ENCODE measurements at regions not wholly inside any gene's neighbourhood (a gene's known extent, or its start where the extent isn't known, plus 50 kb on each side); places are given as distances from the start of the nearest gene placed in this dataset.

DNA sequence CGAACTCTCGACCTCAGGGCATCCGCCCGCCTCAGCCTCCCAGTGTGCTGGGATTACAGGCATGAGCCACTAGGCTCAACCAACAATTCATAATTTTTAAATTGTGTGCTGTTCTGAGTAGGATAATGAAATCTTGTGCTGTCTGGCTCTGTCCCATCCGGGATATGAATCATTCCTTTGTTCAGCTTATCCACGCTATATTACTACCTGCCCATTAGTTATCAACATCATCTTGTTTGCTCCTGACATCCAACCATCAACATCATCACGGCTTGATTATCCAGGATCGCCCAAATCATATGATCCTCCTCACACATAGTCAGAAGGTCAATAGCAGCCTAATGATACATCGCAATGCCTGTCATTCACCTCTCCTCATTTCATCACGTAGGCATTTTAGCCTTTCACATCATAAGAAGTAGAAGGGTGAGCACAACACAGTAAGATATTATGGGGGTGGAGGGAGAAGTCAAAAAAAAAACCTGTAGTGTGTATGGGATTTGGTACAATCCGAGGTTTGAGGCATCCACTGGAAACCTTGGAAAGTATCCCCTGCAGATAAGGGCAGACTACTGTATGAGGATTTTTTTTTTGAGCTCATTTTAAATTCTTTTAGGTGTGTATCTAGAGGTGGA is 77.0 kb upstream of the SIAH1 start:
- TF ChIP-seq, protein P1, sequence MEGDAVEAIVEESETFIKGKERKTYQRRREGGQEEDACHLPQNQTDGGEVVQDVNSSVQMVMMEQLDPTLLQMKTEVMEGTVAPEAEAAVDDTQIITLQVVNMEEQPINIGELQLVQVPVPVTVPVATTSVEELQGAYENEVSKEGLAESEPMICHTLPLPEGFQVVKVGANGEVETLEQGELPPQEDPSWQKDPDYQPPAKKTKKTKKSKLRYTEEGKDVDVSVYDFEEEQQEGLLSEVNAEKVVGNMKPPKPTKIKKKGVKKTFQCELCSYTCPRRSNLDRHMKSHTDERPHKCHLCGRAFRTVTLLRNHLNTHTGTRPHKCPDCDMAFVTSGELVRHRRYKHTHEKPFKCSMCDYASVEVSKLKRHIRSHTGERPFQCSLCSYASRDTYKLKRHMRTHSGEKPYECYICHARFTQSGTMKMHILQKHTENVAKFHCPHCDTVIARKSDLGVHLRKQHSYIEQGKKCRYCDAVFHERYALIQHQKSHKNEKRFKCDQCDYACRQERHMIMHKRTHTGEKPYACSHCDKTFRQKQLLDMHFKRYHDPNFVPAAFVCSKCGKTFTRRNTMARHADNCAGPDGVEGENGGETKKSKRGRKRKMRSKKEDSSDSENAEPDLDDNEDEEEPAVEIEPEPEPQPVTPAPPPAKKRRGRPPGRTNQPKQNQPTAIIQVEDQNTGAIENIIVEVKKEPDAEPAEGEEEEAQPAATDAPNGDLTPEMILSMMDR (IDR thresholded peaks at IDR 0.05; ENCODE audit: extremely low read depth in 1 of 2, insufficient read depth in 1 of 2, low read depth in 1 of 2, low read length in 2 of 2) = no peak
- TF ChIP-seq POLR2AphosphoS5 (IDR thresholded peaks at IDR 0.05; ENCODE audit: insufficient read depth, low read depth, low read length) (no peak), MYC (IDR thresholded peaks at IDR 0.05; ENCODE audit: low read depth, low read length) (no peak), GATA2 (IDR thresholded peaks at IDR 0.05; ENCODE audit: insufficient read depth, insufficient read length, low read depth, low read length) (no peak), EZH2 (IDR thresholded peaks at IDR 0.05; ENCODE audit: borderline replicate concordance, low read depth, low read length, severe bottlenecking) (no peak), POLR2A (IDR thresholded peaks at IDR 0.05; ENCODE audit: low read depth, low read length) (no peak)
- TF ChIP-seq, protein P2, sequence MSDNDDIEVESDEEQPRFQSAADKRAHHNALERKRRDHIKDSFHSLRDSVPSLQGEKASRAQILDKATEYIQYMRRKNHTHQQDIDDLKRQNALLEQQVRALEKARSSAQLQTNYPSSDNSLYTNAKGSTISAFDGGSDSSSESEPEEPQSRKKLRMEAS (IDR thresholded peaks at IDR 0.05; ENCODE audit: insufficient read depth, insufficient read length) = no peak

All from endothelial cell of umbilical vein (primary cell).